AG04449 (cell line): ENCODE measurements at regions not wholly inside any gene's neighbourhood (a gene's known extent, or its start where the extent isn't known, plus 50 kb on each side); places are given as distances from the start of the nearest gene placed in this dataset.
"Not testable (repeated sequence)": the region's sequence is repeated elsewhere in the genome, so short reads cannot be mapped to it uniquely, and the experiment has no call there.

Experiments used
- CTCF ChIA-PET: fragments of 350-600 bp; formaldehyde crosslinking; extraction: SDS; loops from one replicate; lab custom pipeline; 2021; ENCODE audit warnings: antibody characterized with exemption; lab: Yijun Ruan, JAX
- POLR2A ChIA-PET: fragments of 400-600, 350-600 bp; formaldehyde crosslinking; extraction: SDS; loops from one replicate; lab custom pipeline; 2020; ENCODE audit warnings: antibody characterized with exemption, inconsistent platforms; lab: Yijun Ruan, JAX
- DNase-seq: peaks from one replicate; pipeline ENCODE4 v3.0.0-alpha.2; 2010; ENCODE audit warnings: low read depth, low spot score
- H3K4me3 ChIP-seq: 2 replicates; pipeline ENCODE4 v1.5.1; 2011; ENCODE audit warnings: low read depth, mild to moderate bottlenecking, control low read depth, low read length
- CTCF ChIP-seq: IDR thresholded peaks from one replicate; pipeline ENCODE4 v1.5.1; 2011; ENCODE audit warnings: mild to moderate bottlenecking, moderate library complexity, low read length, control low read depth, inconsistent platforms; ENCODE audit not compliant: insufficient read depth; ENCODE audit errors: missing control alignments

DNA sequence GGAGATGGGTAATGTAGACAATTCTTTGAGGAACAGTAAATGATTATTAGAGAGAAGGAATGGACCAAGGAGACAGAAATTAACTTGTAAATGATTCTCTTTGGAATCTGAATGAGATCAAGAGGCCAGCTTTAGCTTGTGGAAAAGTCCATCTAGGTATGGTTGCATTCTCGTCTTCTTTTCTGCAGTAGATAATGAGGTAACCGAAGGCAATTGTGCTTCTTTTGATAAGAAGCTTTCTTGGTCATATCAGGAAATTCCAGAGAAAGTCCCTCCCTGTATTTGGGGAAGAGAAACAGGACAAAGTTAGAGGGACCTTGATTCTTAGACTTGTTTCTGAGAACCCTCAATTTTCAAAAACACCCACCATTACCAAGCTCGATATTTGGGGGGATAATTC lies 109.1 kb upstream of the PRSS16 start:
- POLR2A ChIA-PET, result no interaction called here
- no peak overlapping the region for H3K4me3 ChIP-seq

DNA sequence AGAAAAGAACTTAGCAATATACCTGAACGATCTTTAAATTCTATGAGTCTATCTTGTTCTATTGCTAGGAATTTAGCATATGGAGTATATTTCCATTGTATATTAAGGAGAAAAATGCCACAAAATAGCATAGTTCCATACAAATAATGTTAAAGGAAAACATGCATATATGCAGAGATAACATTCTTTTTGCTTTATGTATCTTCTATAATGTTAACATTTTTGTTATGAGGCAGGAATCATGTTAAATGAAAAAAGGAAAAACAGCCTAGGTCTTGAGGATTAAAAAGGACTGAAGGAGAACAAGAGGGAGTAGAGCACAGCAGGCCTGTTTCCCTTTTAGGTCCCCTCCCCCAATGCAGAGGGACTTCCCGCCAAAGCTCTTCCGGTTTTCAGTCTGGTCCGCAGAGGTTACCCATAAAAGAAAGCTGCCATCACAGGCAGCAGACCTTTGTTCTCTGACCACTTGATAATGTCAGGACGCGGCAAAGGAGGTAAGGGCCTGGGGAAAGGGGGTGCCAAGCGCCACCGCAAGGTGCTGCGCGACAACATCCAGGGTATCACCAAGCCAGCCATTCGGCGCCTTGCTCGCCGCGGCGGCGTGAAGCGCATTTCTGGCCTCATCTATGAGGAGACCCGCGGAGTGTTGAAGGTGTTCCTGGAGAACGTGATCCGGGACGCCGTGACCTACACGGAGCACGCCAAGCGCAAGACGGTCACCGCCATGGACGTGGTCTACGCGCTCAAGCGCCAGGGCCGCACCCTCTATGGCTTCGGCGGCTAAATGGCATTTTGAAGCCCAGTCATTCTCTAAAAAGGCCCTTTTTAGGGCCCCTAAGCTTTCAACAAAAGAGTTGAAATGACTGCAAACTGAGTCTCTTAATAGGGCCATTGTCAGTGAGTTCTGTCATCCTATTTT lies 108.4 kb upstream of the PRSS16 start:
- TF ChIP-seq CTCF, result no peak
- ChIA-PET CTCF (interaction anchor here (0.8 to 2.0 kb wide), 4 partner anchors 11 to 758 kb away, joined by 4 to 6 read pairs (median 4); no protein-coding TSS in a partner anchor), POLR2A (interaction anchor here (0.7 kb wide), 1 partner anchor 754 kb away, joined by 3 read pairs; a partner anchor contains a TSS)
- DNase-seq, result no peak
- peak overlapping the region; percentile 63 for H3K4me3 ChIP-seq

More for the DNA sequence above, 109.1 kb upstream of the PRSS16 start:
- CTCF ChIA-PET, result interaction anchor here (0.8 to 1.5 kb wide), 3 partner anchors 11 to 759 kb away, joined by 4 to 6 read pairs (median 4); no protein-coding TSS in a partner anchor
- DNase-seq, result no peak
- no peak for TF ChIP-seq CTCF

DNA sequence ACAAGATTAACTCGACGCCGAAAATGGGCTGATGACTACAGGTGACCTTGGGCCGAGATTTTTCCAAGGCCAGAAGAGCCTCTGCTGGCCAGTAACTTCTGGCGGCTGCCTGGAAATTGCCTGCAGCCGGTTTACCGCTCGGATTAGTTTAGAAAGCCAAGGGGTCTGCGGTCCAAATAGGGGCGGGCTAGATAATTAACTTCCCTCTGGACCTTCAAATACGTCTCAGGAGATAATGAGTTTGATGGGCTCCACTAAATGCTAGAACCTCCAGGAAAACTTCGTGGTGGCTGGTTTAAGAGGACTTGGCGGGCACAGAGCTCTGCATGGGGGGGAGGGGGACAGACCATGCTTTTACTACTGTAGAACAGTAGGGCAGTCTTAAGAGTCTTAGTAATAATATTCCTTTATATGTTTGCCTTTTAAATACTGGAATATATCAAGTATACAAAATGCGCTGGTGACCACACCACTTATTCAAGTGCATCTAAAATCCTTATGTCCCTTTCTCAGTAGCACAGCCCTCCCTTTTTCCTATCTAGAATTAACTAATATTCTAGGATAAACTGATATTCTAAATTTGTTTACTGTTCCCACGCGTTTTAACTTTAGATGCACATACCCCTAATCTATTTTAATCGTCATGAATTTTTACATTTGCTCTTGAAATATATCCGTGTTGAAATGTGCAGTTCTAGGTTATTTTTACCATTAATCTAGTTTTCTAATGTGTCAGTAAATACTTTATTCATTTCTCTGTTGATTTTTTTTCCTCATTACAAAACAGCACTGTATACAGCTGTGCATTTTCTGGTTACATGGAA lies 107.5 kb upstream of the PRSS16 start:
- no peak for TF ChIP-seq CTCF
- no peak for DNase-seq
- peak overlapping the region; percentile 63 for H3K4me3 ChIP-seq
- ChIA-PET CTCF (interaction anchor here (2.0 kb wide), 1 partner anchor 13 kb away, joined by 5 read pairs; no protein-coding TSS in a partner anchor), POLR2A (no interaction called here)

- no peak overlapping the region for H3K4me3 ChIP-seq
- POLR2A ChIA-PET, result no interaction called here
- CTCF ChIA-PET, result interaction anchor here (2.0 kb wide), 1 partner anchor 14 kb away, joined by 5 read pairs; no protein-coding TSS in a partner anchor
Observed at GRCh38 chr6:27140999-27141528, 106.4 kb upstream of the PRSS16 start.

GRCh38 chr6:27141529-27142015 lies 105.9 kb upstream of the PRSS16 start:
- CTCF ChIA-PET, result no interaction called here
- POLR2A ChIA-PET, result no interaction called here
- H3K4me3 ChIP-seq, result no peak overlapping the region
- no peak for TF ChIP-seq CTCF
- no peak for DNase-seq

More at GRCh38 chr6:27140999-27141528, 106.4 kb upstream of the PRSS16 start:
- TF ChIP-seq CTCF, result no peak
- DNase-seq, result no peak

DNA sequence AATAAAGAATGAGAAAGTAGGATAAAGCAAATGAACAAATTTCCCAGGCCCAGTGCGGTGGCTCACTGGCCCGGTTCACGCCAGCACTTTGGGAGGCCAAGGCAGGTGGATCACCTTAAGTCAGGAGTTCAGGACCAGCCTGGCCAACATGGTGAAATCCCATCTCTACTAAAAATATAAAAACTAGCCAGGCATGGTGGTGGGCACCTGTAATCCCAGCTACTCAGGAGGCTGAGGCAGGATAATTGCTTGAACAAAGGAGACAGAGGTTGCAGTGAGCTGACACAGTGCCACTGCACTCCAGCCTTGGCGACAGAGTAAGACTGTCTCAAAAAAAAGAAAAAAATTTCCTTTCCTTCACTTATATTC lies 104.5 kb upstream of the PRSS16 start:
- ChIA-PET POLR2A (interaction anchor here (7.0 kb wide), 1 partner anchor 10 kb away, joined by 152 read pairs; a partner anchor contains a TSS), CTCF (interaction anchor here (0.8 to 5.0 kb wide), 3 partner anchors 15 to 18 kb away, joined by 3 to 34 read pairs (median 4); no protein-coding TSS in a partner anchor)
- DNase-seq, H3K4me3 ChIP-seq: not testable (repeated sequence)
